ENCODE measurements at regions not wholly inside any gene's neighbourhood (a gene's known extent, or its start where the extent isn't known, plus 50 kb on each side); places are given as distances from the start of the nearest gene placed in this dataset.
"Not testable (repeated sequence)": the region's sequence is repeated elsewhere in the genome, so short reads cannot be mapped to it uniquely, and the experiment has no call there.

GRCh38 chr4:135434936-135435335 is 1233.3 kb upstream of the PABPC4L start:
- no peak for DNase-seq

- no peak for DNase-seq
These were observed 1227.9 kb upstream of the PABPC4L start for GRCh38 chr4:135429528-135429927.

- peak; percentile 1 to 35 for DNase-seq
These were observed 1216.8 kb upstream of the PABPC4L start for GRCh38 chr4:135418353-135418752.

GRCh38 chr4:135412213-135412612 is 1210.6 kb upstream of the PABPC4L start:
- no peak for DNase-seq

GRCh38 chr4:135411251-135411650 is 1209.7 kb upstream of the PABPC4L start:
- DNase-seq = no peak

GRCh38 chr4:135409261-135409660 is 1207.7 kb upstream of the PABPC4L start:
- DNase-seq = not testable (repeated sequence)

GRCh38 chr4:135408109-135408508 is 1206.5 kb upstream of the PABPC4L start:
- DNase-seq = no peak

- DNase-seq = not testable (repeated sequence)
These were observed 1205.0 kb upstream of the PABPC4L start for GRCh38 chr4:135406597-135406996.

- no peak for DNase-seq
These were observed 1184.4 kb upstream of the PABPC4L start for GRCh38 chr4:135385830-135386581.

- no peak for DNase-seq
These were observed 1182.0 kb upstream of the PABPC4L start for GRCh38 chr4:135383356-135384288.

GRCh38 chr4:135382280-135382959 is 1180.8 kb upstream of the PABPC4L start:
- no peak for DNase-seq

- no peak for DNase-seq
These were observed 1170.5 kb upstream of the PABPC4L start for GRCh38 chr4:135372131-135372530.

- DNase-seq = no peak
These were observed 1169.5 kb upstream of the PABPC4L start for GRCh38 chr4:135371137-135371536.

- DNase-seq = no peak
These were observed 1167.2 kb upstream of the PABPC4L start for GRCh38 chr4:135368831-135369230.

GRCh38 chr4:135365065-135365464 is 1163.5 kb upstream of the PABPC4L start:
- no peak for DNase-seq

GRCh38 chr4:135359128-135359527 is 1157.5 kb upstream of the PABPC4L start:
- peak in 1 of 2 experiments; percentile 8 for DNase-seq

- no peak for DNase-seq
These were observed 1155.5 kb upstream of the PABPC4L start for GRCh38 chr4:135357091-135357490.

GRCh38 chr4:135354876-135355275 is 1153.3 kb upstream of the PABPC4L start:
- no peak for DNase-seq

- DNase-seq = no peak
These were observed 1151.4 kb upstream of the PABPC4L start for GRCh38 chr4:135353008-135353407.

GRCh38 chr4:135344492-135344891 is 1142.9 kb upstream of the PABPC4L start:
- no peak for DNase-seq

GRCh38 chr4:135338181-135338580 is 1136.6 kb upstream of the PABPC4L start:
- DNase-seq = no peak

- no peak for DNase-seq
These were observed 1123.7 kb upstream of the PABPC4L start for GRCh38 chr4:135325264-135325663.

- DNase-seq = no peak
These were observed 1118.1 kb upstream of the PABPC4L start for GRCh38 chr4:135319685-135320084.
